ENCODE measurements at regions not wholly inside any gene's neighbourhood (a gene's known extent, or its start where the extent isn't known, plus 50 kb on each side); places are given as distances from the start of the nearest gene placed in this dataset.
"Not testable (repeated sequence)": the region's sequence is repeated elsewhere in the genome, so short reads cannot be mapped to it uniquely, and the experiment has no call there.

DNA sequence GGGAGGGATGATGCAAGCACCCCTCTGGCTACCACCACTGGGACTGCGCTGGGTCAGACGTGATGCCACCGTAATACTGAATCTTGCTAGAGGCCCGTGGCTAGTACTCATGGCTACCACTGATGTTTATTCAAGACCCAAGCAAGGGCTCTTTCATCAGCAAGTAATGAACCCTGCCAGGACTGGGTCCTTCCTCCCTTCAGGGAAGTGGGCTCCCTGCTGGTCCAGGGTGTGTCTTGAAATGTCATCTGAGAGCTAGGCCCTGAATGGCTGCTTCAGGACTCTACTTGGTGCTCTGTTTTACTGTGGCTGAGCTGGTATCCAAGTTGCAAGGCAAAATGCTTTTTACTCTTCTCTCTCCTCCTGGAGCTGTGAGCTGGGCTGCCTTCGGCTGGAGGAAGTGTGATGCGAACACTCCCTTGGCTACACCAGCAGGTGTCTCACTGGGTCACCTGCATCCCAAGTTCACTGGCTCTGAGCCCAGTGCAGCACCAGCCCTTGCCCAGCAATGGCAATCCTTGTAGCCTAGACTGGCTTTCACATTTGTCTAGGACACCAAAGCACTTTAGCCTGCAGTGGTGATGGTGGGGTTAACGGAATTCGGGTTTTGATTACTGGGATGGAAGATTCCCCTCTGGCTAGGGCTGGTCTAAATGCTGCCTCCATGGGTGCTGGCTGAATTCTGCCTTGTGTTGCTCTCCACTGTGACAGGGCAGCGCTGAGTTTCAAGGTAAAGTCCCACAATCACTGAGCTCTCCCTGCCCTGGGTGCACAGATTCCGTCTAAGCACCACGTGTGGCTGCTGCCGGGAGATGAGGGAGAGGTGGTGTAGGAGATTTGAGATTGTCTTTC, 98.6 kb downstream of the USP22 start:
- DNase-seq (ENCODE audit: low spot score), result peak; percentile 58

DNA sequence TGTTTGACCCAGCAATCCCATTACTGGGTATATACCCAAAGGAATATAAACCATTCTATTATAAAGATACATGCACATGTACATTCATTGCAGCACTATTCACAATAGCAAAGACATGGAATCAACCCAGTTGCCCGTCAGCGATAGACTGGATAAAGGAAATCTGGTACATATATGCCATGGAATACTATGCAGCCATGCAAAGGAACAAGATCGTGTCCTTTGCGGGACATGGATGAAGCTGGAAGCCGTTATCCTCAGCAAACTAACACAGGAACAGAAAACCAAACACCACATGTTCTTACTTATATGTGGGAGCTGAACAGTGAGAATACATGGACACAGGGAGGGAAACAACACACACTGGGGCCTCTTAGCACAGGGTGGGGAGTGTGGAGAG, 95.1 kb downstream of the USP22 start:
- not testable (repeated sequence) for DNase-seq (ENCODE audit: low spot score)

DNA sequence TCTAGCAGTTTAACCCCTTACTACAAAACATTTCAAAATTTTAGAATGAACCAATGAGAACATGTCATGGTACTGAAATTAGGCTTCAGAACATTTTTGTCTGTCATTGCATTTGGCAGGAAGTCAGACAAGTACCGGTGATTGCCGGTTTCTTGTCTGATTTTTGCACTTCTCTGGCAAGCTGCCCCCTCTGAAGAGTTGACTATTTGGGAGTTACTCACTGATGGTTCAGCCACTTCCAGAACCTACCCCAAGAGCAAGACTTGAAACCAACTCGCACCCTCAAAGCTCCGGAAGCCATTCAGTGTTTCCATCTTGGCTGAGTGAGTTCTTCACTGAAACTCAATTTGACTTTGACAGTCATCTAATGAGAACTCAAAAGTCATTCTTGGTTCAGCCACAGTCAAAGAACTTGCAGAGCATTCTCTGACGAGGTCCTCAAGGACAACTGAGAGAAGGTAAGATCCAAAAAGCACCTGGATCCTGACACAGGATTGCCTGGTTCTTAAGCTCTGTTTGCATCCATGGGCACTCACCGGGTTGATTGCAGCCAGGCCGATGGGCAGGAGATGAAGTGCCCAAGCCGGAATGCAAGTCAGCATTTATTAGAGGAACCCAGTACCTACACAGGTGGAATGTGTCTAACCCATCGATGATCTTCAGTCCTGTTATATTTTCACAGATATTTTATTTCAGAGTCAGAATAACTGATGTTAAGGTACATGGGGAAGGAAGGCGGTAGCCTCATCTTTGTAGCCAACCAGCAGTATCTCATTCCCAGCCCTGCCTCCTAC, 93.6 kb downstream of the USP22 start:
- no peak for DNase-seq (ENCODE audit: low spot score)

Measured in kidney tubule cell (primary cell).